ENCODE measurements at regions not wholly inside any gene's neighbourhood (a gene's known extent, or its start where the extent isn't known, plus 50 kb on each side); places are given as distances from the start of the nearest gene placed in this dataset.

DNA sequence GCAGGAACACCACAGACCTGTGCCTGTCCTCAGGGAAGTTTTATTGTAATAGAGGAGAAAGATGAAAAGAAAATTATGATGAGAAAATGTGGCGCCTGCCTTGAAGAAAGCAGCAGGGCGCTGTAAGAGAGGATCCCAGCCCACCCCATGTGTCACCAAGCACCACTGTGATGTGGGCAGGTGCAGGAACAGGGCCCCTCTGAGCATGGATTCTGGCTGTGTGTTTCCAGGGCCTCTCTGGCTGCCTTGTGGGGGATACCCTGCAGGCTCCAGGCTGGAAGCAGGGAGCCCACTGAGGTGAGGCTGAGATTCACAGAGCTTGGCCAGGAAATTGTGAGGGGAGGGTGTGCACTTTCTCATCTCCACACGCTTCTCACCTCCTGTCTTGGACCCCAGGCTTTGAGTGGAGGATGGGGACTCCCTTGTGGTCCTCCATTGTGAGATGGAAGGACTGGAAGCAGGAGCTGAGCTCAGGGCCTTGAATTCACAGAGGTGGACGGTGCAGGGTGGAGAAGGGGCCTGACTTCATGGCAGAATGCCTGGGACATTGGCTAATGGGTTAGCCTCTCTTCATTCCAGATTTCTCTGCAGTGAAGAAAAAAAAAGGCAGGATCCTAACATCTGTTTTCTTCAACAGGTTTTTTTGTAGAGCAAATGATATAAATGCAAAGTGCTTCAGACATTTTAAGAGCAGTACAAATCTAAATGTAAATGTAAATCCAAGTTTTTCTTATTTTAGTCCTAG lies 246.6 kb upstream of the B3GAT1 start:
- TF ChIP-seq, protein P1, sequence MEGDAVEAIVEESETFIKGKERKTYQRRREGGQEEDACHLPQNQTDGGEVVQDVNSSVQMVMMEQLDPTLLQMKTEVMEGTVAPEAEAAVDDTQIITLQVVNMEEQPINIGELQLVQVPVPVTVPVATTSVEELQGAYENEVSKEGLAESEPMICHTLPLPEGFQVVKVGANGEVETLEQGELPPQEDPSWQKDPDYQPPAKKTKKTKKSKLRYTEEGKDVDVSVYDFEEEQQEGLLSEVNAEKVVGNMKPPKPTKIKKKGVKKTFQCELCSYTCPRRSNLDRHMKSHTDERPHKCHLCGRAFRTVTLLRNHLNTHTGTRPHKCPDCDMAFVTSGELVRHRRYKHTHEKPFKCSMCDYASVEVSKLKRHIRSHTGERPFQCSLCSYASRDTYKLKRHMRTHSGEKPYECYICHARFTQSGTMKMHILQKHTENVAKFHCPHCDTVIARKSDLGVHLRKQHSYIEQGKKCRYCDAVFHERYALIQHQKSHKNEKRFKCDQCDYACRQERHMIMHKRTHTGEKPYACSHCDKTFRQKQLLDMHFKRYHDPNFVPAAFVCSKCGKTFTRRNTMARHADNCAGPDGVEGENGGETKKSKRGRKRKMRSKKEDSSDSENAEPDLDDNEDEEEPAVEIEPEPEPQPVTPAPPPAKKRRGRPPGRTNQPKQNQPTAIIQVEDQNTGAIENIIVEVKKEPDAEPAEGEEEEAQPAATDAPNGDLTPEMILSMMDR (IDR thresholded peaks at IDR 0.05; ENCODE audit: control extremely low read depth in 1 of 3, insufficient read depth in 1 of 3, low read depth in 1 of 3, low read length in 3 of 3): no peak
- TF ChIP-seq, protein P2, sequence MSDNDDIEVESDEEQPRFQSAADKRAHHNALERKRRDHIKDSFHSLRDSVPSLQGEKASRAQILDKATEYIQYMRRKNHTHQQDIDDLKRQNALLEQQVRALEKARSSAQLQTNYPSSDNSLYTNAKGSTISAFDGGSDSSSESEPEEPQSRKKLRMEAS (IDR thresholded peaks at IDR 0.05): no peak
- no peak for TF ChIP-seq RAD21 (IDR thresholded peaks at IDR 0.05 in 1 of 2, conservative IDR thresholded peaks at IDR 0.05 in 1 of 2; ENCODE audit: low read depth in 2 of 2, low read length in 2 of 2)
- TF ChIP-seq POLR2A (IDR thresholded peaks at IDR 0.05; ENCODE audit: control extremely low read depth in 1 of 2, low read depth in 2 of 2, low read length in 2 of 2): no peak
- no peak for TF ChIP-seq RXRA (IDR thresholded peaks at IDR 0.05; ENCODE audit: insufficient read depth, low read depth, low read length)
- no peak for TF ChIP-seq CHD1 (IDR thresholded peaks at IDR 0.05; ENCODE audit: low read depth, low read length)
- no peak for TF ChIP-seq TAF1 (IDR thresholded peaks at IDR 0.05; ENCODE audit: low read depth, low read length)
- no peak for TF ChIP-seq POLR2AphosphoS5 (IDR thresholded peaks at IDR 0.05; ENCODE audit: low read depth, low read length)
- TF ChIP-seq, protein P3, sequence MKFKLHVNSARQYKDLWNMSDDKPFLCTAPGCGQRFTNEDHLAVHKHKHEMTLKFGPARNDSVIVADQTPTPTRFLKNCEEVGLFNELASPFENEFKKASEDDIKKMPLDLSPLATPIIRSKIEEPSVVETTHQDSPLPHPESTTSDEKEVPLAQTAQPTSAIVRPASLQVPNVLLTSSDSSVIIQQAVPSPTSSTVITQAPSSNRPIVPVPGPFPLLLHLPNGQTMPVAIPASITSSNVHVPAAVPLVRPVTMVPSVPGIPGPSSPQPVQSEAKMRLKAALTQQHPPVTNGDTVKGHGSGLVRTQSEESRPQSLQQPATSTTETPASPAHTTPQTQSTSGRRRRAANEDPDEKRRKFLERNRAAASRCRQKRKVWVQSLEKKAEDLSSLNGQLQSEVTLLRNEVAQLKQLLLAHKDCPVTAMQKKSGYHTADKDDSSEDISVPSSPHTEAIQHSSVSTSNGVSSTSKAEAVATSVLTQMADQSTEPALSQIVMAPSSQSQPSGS (IDR thresholded peaks at IDR 0.05; ENCODE audit: low read length): no peak
- no peak for TF ChIP-seq SIN3A (conservative IDR thresholded peaks at IDR 0.05 in 1 of 2, IDR thresholded peaks at IDR 0.05 in 1 of 2; ENCODE audit: low read depth in 1 of 2, low read length in 2 of 2)
- no peak for TF ChIP-seq EGR1 (IDR thresholded peaks at IDR 0.05; ENCODE audit: borderline replicate concordance, low read depth, low read length)
